CD4-positive, alpha-beta memory T cell (primary cell): ENCODE measurements at regions not wholly inside any gene's neighbourhood (a gene's known extent, or its start where the extent isn't known, plus 50 kb on each side); places are given as distances from the start of the nearest gene placed in this dataset.

Source experiments
- CTCF ChIA-PET: fragments of 350-600 bp; sonication (Branson Sonifier 250); formaldehyde crosslinking; loops from one replicate; lab custom pipeline; 2021; ENCODE audit warnings: inconsistent platforms; ENCODE audit not compliant: partially characterized antibody; lab: Charles Lee
- POLR2A ChIA-PET: fragments of 350-600 bp; sonication (Branson Sonifier 250); formaldehyde crosslinking; loops from one replicate; lab custom pipeline; 2021; ENCODE audit not compliant: partially characterized antibody; lab: Charles Lee
- DNase-seq, 5 donors: peaks; one replicate each; pipeline versions ENCODE4 v3.0.0 to v3.0.0-alpha.2; 2020 to 2022; ENCODE audit warnings: mixed read lengths in 1 of 5
- H3K27ac ChIP-seq: one replicate; pipeline ENCODE4 v1.7.0; 2013; ENCODE audit warnings: low read depth, low read length
- H3K27me3 ChIP-seq: 2 replicates; pipeline ENCODE4 v1.7.0; 2013; ENCODE audit warnings: mild to moderate bottlenecking, low read length, moderate library complexity; ENCODE audit not compliant: insufficient read depth
- H3K36me3 ChIP-seq: 2 replicates; pipeline ENCODE4 v1.7.0; 2013; ENCODE audit warnings: mild to moderate bottlenecking, low read length, moderate library complexity; ENCODE audit not compliant: insufficient read depth
- H3K4me1 ChIP-seq: 2 replicates; pipeline ENCODE4 v1.7.0; 2013; ENCODE audit warnings: mild to moderate bottlenecking, low read length, moderate library complexity; ENCODE audit not compliant: insufficient read depth
- H3K4me3 ChIP-seq, 2 donors: one replicate each; pipeline ENCODE4 v1.7.0; 2013; ENCODE audit warnings: low read length in 2 of 2, mild to moderate bottlenecking in 1 of 2
- H3K9me3 ChIP-seq, 2 donors: one replicate each; pipeline ENCODE4 v1.7.0; 2013; ENCODE audit warnings: low read length in 2 of 2, control low read depth in 1 of 2; ENCODE audit not compliant: control insufficient read depth in 1 of 2
- H3K27ac Mint-ChIP-seq, 7 donors: one replicate each; pipeline ENCODE4 v1.8.0; 2020 to 2021; ENCODE audit warnings: mixed read lengths in 7 of 7, mild to moderate bottlenecking in 6 of 7, inconsistent platforms in 3 of 7, moderate library complexity in 3 of 7
- H3K27me3 Mint-ChIP-seq, 2 donors: one replicate each; pipeline ENCODE4 v1.8.0; 2020 to 2021; ENCODE audit warnings: mixed read lengths in 2 of 2
- H3K36me3 Mint-ChIP-seq, 2 donors: one replicate each; pipeline ENCODE4 v1.8.0; 2020 to 2021; ENCODE audit warnings: mixed read lengths in 2 of 2, inconsistent platforms in 1 of 2, mild to moderate bottlenecking in 1 of 2
- H3K4me1 Mint-ChIP-seq, 4 donors: one replicate each; pipeline ENCODE4 v1.8.0; 2020 to 2021; ENCODE audit warnings: mixed read lengths in 4 of 4, mild to moderate bottlenecking in 1 of 4
- H3K4me3 Mint-ChIP-seq, 8 donors: one replicate each; pipeline ENCODE4 v1.8.0; 2020 to 2021; ENCODE audit warnings: mixed read lengths in 8 of 8, mild to moderate bottlenecking in 7 of 8, moderate library complexity in 6 of 8, inconsistent platforms in 3 of 8
- H3K9me3 Mint-ChIP-seq, 8 donors: one replicate each; pipeline ENCODE4 v1.8.0; 2020 to 2021; ENCODE audit warnings: mixed read lengths in 8 of 8, mild to moderate bottlenecking in 5 of 8, inconsistent platforms in 3 of 8, moderate library complexity in 1 of 8
- intact Hi-C: fragments of 100-400 bp; cut with micrococcal nuclease; formaldehyde crosslinking; loops from one replicate; pipeline ENCODE4 v1.15.1; 2023

DNA sequence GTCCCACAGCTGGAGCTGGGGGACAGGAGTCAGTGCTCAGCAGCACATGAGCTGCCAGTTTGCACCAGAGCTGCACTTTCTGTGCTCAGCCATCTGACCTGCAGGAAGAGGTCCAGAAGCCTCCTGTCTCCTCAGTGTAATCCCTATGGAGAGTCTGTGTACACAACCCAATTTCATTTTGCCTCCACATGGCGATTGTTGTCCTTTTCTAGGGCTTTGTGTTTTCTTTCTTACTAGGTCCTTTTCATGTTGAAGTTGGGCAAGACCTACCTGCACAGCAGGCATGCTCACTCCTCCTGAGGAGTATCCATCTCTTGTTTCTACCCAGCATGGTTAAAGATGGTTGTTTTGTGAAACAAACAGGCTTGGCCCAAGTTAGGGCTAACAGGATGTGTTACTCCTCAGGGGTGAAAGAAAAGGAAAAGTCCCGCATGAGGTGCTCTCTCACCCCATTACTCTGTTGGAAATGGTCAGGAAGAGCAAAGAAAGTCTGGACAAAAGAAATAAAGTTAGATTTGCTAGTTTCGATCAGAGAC lies 273.0 kb downstream of the TMEM167A start:
- POLR2A ChIA-PET: no interaction called here
- CTCF ChIA-PET: no interaction called here
- intact Hi-C loops: no loop called here
- Mint-ChIP-seq H3K27me3 (peaks cover 2% of the 10 kb centered on the region in 2 donors), H3K4me1 (no peaks in the 10 kb centered on the region), H3K36me3 (no peaks in the 10 kb centered on the region), H3K9me3 (peaks cover 0 to 1% (median 0%) of the 10 kb centered on the region in 8 donors), H3K4me3 (no peak overlapping the region), H3K27ac (no peak overlapping the region)
- Histone ChIP-seq H3K4me3 (no peak overlapping the region), H3K36me3 (no peaks in the 10 kb centered on the region), H3K9me3 (no peaks in the 10 kb centered on the region), H3K27ac (no peak overlapping the region), H3K27me3 (no peaks in the 10 kb centered on the region), H3K4me1 (no peaks in the 10 kb centered on the region)
- no peak for DNase-seq

- CTCF ChIA-PET: no interaction called here
- no peak overlapping the region for H3K27ac Mint-ChIP-seq
- H3K4me1 Mint-ChIP-seq: no peaks in the 10 kb centered on the region
- no peaks in the 10 kb centered on the region for H3K27me3 Mint-ChIP-seq
- intact Hi-C loops: no loop called here
- Histone ChIP-seq H3K4me3 (no peak overlapping the region), H3K36me3 (no peaks in the 10 kb centered on the region), H3K9me3 (no peaks in the 10 kb centered on the region), H3K4me1 (no peaks in the 10 kb centered on the region), H3K27me3 (no peaks in the 10 kb centered on the region), H3K27ac (no peak overlapping the region)
- no peaks in the 10 kb centered on the region for H3K9me3 Mint-ChIP-seq
- POLR2A ChIA-PET: no interaction called here
- H3K36me3 Mint-ChIP-seq: no peaks in the 10 kb centered on the region
- no peak overlapping the region for H3K4me3 Mint-ChIP-seq
- DNase-seq: no peak
Measured at GRCh38 chr5:82802954-82803353, 274.2 kb downstream of the TMEM167A start.

GRCh38 chr5:82800826-82801225 lies 276.4 kb downstream of the TMEM167A start:
- Histone ChIP-seq H3K27me3 (no peaks in the 10 kb centered on the region), H3K27ac (no peak overlapping the region), H3K36me3 (no peaks in the 10 kb centered on the region), H3K4me3 (no peak overlapping the region), H3K9me3 (no peaks in the 10 kb centered on the region), H3K4me1 (no peaks in the 10 kb centered on the region)
- no peaks in the 10 kb centered on the region for H3K4me1 Mint-ChIP-seq
- H3K9me3 Mint-ChIP-seq: no peaks in the 10 kb centered on the region
- no peak for DNase-seq
- H3K27me3 Mint-ChIP-seq: peaks cover 0 to 3% of the 10 kb centered on the region in 2 donors
- H3K27ac Mint-ChIP-seq: no peak overlapping the region
- H3K4me3 Mint-ChIP-seq: no peak overlapping the region
- intact Hi-C loops: no loop called here
- ChIA-PET CTCF (interaction anchor here (1.0 kb wide), 1 partner anchor 14 kb away, joined by 3 read pairs; no protein-coding TSS in a partner anchor), POLR2A (no interaction called here)
- no peaks in the 10 kb centered on the region for H3K36me3 Mint-ChIP-seq

DNA sequence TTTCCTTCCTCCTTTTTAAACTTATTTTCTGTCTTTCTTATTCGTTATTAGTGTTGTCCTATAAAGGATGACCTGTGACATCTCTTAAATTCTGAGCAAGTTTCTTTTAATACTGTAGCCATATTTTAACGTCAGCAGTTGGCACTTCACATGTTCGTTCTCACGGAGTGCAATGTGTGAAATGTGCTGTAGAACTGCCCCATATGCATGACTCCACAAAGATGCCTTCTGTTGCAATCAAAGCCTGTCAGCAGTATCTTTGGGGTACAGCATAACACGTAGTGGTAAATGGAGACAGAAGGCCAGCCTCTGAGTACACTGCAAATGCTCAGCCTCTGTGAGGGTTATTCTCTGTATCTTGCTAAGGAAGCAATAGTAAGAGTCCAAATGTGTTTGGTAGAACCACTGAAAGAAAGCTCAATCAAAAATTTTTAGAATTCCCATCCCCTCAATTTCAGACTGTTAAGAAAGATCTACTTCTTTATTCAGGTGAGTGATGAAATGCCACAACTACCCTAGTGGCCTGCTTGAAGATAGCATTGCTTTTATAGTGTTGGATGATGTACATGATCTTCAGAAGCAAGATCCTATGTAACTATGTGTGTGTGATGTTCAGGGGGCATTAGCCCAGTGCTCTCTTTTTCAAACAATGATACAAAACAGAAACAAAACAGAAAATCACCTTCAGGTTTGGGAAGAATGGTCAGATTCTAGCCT lies 277.7 kb downstream of the TMEM167A start:
- H3K27ac Mint-ChIP-seq: no peak overlapping the region
- intact Hi-C loops: loop anchor here (10.0 kb wide), 1 partner anchor 125 kb away; no protein-coding TSS in a partner anchor
- no peaks in the 10 kb centered on the region for H3K27me3 ChIP-seq
- H3K9me3 Mint-ChIP-seq: no peaks in the 10 kb centered on the region
- no peak overlapping the region for H3K27ac ChIP-seq
- no peaks in the 10 kb centered on the region for H3K36me3 ChIP-seq
- CTCF ChIA-PET: interaction anchor here (1.0 to 1.6 kb wide), 2 partner anchors 446 to 448 kb away, joined by 3 to 4 read pairs; no protein-coding TSS in a partner anchor
- POLR2A ChIA-PET: no interaction called here
- H3K4me1 Mint-ChIP-seq: no peaks in the 10 kb centered on the region
- peaks cover 0 to 3% of the 10 kb centered on the region in 2 donors for H3K27me3 Mint-ChIP-seq
- no peak for DNase-seq
- no peaks in the 10 kb centered on the region for H3K4me1 ChIP-seq
- H3K36me3 Mint-ChIP-seq: no peaks in the 10 kb centered on the region
- H3K4me3 Mint-ChIP-seq: no peak overlapping the region
- no peaks in the 10 kb centered on the region for H3K9me3 ChIP-seq
- no peak overlapping the region for H3K4me3 ChIP-seq

GRCh38 chr5:82798676-82799075 lies 278.5 kb downstream of the TMEM167A start:
- no peak overlapping the region for H3K27ac ChIP-seq
- no peaks in the 10 kb centered on the region for H3K9me3 Mint-ChIP-seq
- POLR2A ChIA-PET: no interaction called here
- CTCF ChIA-PET: interaction anchor here (1.0 to 1.6 kb wide), 3 partner anchors 13 to 447 kb away, joined by 3 to 4 read pairs (median 3); no protein-coding TSS in a partner anchor
- H3K4me1 Mint-ChIP-seq: no peaks in the 10 kb centered on the region
- no peak overlapping the region for H3K4me3 ChIP-seq
- DNase-seq: no peak
- intact Hi-C loops: loop anchor here (10.0 kb wide), 1 partner anchor 124 kb away; no protein-coding TSS in a partner anchor
- peaks cover 2 to 4% of the 10 kb centered on the region in 2 donors for H3K27me3 Mint-ChIP-seq
- H3K9me3 ChIP-seq: no peaks in the 10 kb centered on the region
- H3K4me1 ChIP-seq: no peaks in the 10 kb centered on the region
- H3K27ac Mint-ChIP-seq: no peak overlapping the region
- no peak overlapping the region for H3K4me3 Mint-ChIP-seq
- H3K36me3 ChIP-seq: no peaks in the 10 kb centered on the region
- H3K36me3 Mint-ChIP-seq: no peaks in the 10 kb centered on the region
- no peaks in the 10 kb centered on the region for H3K27me3 ChIP-seq

GRCh38 chr5:82796643-82797416 lies 280.4 kb downstream of the TMEM167A start:
- no peaks in the 10 kb centered on the region for H3K27me3 ChIP-seq
- H3K4me1 Mint-ChIP-seq: no peaks in the 10 kb centered on the region
- H3K9me3 ChIP-seq: no peaks in the 10 kb centered on the region
- H3K4me3 Mint-ChIP-seq: peak overlapping the region in 1 of 8 donors; percentile 2
- no peaks in the 10 kb centered on the region for H3K36me3 ChIP-seq
- H3K27me3 Mint-ChIP-seq: peaks cover 2 to 4% of the 10 kb centered on the region in 2 donors
- no peaks in the 10 kb centered on the region for H3K4me1 ChIP-seq
- intact Hi-C loops: loop anchor here (10.0 kb wide), 1 partner anchor 122 kb away; no protein-coding TSS in a partner anchor
- no peaks in the 10 kb centered on the region for H3K36me3 Mint-ChIP-seq
- H3K9me3 Mint-ChIP-seq: no peaks in the 10 kb centered on the region
- H3K4me3 ChIP-seq: no peak overlapping the region
- H3K27ac Mint-ChIP-seq: no peak overlapping the region
- H3K27ac ChIP-seq: no peak overlapping the region
- no peak for DNase-seq
- POLR2A ChIA-PET: no interaction called here
- CTCF ChIA-PET: interaction anchor here (2.7 to 6.7 kb wide), 2 partner anchors 445 to 450 kb away, joined by 11 to 102 read pairs; no protein-coding TSS in a partner anchor

- CTCF ChIA-PET: interaction anchor here (1.1 to 6.7 kb wide), 4 partner anchors 10 to 448 kb away, joined by 3 to 102 read pairs (median 7); no protein-coding TSS in a partner anchor
- H3K27ac Mint-ChIP-seq: no peak overlapping the region
- H3K9me3 Mint-ChIP-seq: no peaks in the 10 kb centered on the region
- Histone ChIP-seq H3K4me1 (no peaks in the 10 kb centered on the region), H3K27ac (no peak overlapping the region), H3K4me3 (no peak overlapping the region), H3K36me3 (no peaks in the 10 kb centered on the region), H3K9me3 (no peaks in the 10 kb centered on the region), H3K27me3 (no peaks in the 10 kb centered on the region)
- DNase-seq: no peak
- no peak overlapping the region for H3K4me3 Mint-ChIP-seq
- POLR2A ChIA-PET: no interaction called here
- H3K4me1 Mint-ChIP-seq: no peaks in the 10 kb centered on the region
- peaks cover 2 to 4% of the 10 kb centered on the region in 2 donors for H3K27me3 Mint-ChIP-seq
- intact Hi-C loops: loop anchor here (2.0 to 10.0 kb wide), 3 partner anchors 120 to 767 kb away; no protein-coding TSS in a partner anchor
- H3K36me3 Mint-ChIP-seq: no peaks in the 10 kb centered on the region
Measured at GRCh38 chr5:82794876-82795275, 282.3 kb downstream of the TMEM167A start.
